ENCODE measurements at regions not wholly inside any gene's neighbourhood (a gene's known extent, or its start where the extent isn't known, plus 50 kb on each side); places are given as distances from the start of the nearest gene placed in this dataset.

DNA sequence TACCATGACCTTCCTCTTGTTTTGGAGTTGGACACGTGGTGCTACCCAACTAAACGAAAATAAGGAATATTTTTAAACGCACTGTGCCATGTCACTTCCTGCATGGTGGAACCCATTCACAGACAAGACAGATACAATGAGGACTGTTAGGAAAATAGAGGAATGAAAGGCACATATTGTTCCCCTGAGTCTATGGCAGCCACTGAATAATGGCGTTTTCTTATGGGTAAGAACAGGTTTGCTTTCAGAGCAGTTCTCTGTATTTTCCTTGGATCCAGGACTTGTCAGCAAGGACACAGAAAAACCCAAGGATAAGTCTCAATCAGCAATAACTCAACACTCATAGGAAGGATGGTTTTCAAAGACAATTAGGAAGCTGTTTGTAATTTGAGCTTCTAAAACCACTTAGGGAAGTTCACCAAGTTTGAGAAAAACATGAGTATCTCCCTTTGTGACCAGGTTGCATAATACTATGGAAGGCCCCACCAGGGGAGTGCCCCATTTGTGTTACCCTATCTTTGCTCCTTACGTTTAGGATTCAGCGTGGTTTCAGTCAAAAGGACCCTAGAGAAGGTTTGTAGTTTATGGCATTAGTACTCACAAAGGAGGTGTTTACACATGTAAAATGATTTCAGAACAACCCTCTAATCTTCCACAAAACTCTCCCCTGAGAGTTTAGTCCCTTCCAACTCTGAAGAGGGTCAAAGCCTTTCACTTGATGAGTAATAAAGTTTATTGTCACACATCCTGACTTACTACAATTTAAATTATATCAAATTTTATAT is 487.2 kb upstream of the ATP11B start:
- TF ChIP-seq, protein P1, sequence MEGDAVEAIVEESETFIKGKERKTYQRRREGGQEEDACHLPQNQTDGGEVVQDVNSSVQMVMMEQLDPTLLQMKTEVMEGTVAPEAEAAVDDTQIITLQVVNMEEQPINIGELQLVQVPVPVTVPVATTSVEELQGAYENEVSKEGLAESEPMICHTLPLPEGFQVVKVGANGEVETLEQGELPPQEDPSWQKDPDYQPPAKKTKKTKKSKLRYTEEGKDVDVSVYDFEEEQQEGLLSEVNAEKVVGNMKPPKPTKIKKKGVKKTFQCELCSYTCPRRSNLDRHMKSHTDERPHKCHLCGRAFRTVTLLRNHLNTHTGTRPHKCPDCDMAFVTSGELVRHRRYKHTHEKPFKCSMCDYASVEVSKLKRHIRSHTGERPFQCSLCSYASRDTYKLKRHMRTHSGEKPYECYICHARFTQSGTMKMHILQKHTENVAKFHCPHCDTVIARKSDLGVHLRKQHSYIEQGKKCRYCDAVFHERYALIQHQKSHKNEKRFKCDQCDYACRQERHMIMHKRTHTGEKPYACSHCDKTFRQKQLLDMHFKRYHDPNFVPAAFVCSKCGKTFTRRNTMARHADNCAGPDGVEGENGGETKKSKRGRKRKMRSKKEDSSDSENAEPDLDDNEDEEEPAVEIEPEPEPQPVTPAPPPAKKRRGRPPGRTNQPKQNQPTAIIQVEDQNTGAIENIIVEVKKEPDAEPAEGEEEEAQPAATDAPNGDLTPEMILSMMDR (IDR thresholded peaks at IDR 0.05; ENCODE audit: low read length): no peak
- no peak for TF ChIP-seq EZH2 (IDR thresholded peaks at IDR 0.05; ENCODE audit: borderline replicate concordance, low read length)

Measured in OCI-LY1 (cell line).